PFSK-1 (cell line): ENCODE measurements at regions not wholly inside any gene's neighbourhood (a gene's known extent, or its start where the extent isn't known, plus 50 kb on each side); places are given as distances from the start of the nearest gene placed in this dataset.

Source experiments
- FOXP2 ChIP-seq: optimal IDR thresholded peaks from 2 replicates; pipeline ENCODE3; 2011; ENCODE audit warnings: borderline replicate concordance, control low read depth, inconsistent platforms; ENCODE audit not compliant: insufficient read depth; ENCODE audit errors: extremely low read length, extremely low read depth
- POLR2AphosphoS5 ChIP-seq: IDR thresholded peaks from 2 replicates; pipeline ENCODE4 v1.6.1; 2012; ENCODE audit warnings: low read depth, mild to moderate bottlenecking, control low read depth, low read length, moderate library complexity
- SIN3A ChIP-seq: IDR thresholded peaks from 2 replicates; pipeline ENCODE4 v1.6.1; 2012; ENCODE audit warnings: mild to moderate bottlenecking, low read length, moderate library complexity, borderline replicate concordance; ENCODE audit not compliant: insufficient read depth
- TAF1 ChIP-seq: IDR thresholded peaks from 2 replicates; pipeline ENCODE4 v1.6.1; 2012; ENCODE audit warnings: low read length, control low read depth, borderline replicate concordance; ENCODE audit not compliant: insufficient read depth
- TF ChIP-seq, protein P1 (sequence below), 2 experiments: IDR thresholded peaks; 2 replicates each; pipeline versions ENCODE4 v1.6.1 to v1.8.0; 2011 to 2012; ENCODE audit warnings: low read depth in 2 of 2, low read length in 2 of 2, control low read depth in 1 of 2, inconsistent platforms in 1 of 2, mild to moderate bottlenecking in 1 of 2, moderate library complexity in 1 of 2; ENCODE audit not compliant: insufficient read depth in 1 of 2

GRCh38 chr3:176692966-176693785 is 504.1 kb downstream of the TBL1XR1 start:
- TF ChIP-seq FOXP2 (no peak), SIN3A (no peak), POLR2AphosphoS5 (no peak), TAF1 (no peak)
- TF ChIP-seq, protein P1, sequence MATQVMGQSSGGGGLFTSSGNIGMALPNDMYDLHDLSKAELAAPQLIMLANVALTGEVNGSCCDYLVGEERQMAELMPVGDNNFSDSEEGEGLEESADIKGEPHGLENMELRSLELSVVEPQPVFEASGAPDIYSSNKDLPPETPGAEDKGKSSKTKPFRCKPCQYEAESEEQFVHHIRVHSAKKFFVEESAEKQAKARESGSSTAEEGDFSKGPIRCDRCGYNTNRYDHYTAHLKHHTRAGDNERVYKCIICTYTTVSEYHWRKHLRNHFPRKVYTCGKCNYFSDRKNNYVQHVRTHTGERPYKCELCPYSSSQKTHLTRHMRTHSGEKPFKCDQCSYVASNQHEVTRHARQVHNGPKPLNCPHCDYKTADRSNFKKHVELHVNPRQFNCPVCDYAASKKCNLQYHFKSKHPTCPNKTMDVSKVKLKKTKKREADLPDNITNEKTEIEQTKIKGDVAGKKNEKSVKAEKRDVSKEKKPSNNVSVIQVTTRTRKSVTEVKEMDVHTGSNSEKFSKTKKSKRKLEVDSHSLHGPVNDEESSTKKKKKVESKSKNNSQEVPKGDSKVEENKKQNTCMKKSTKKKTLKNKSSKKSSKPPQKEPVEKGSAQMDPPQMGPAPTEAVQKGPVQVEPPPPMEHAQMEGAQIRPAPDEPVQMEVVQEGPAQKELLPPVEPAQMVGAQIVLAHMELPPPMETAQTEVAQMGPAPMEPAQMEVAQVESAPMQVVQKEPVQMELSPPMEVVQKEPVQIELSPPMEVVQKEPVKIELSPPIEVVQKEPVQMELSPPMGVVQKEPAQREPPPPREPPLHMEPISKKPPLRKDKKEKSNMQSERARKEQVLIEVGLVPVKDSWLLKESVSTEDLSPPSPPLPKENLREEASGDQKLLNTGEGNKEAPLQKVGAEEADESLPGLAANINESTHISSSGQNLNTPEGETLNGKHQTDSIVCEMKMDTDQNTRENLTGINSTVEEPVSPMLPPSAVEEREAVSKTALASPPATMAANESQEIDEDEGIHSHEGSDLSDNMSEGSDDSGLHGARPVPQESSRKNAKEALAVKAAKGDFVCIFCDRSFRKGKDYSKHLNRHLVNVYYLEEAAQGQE (IDR thresholded peaks at IDR 0.05; ENCODE audit: insufficient read depth in 1 of 2, low read depth in 2 of 2, low read length in 2 of 2) = no peak

GRCh38 chr3:176692199-176692965 is 504.9 kb downstream of the TBL1XR1 start:
- TF ChIP-seq SIN3A (no peak), TAF1 (no peak), FOXP2 (no peak), POLR2AphosphoS5 (no peak)
- TF ChIP-seq, protein P1 (IDR thresholded peaks at IDR 0.05; ENCODE audit: insufficient read depth in 1 of 2, low read depth in 2 of 2, low read length in 2 of 2) = no peak

DNA sequence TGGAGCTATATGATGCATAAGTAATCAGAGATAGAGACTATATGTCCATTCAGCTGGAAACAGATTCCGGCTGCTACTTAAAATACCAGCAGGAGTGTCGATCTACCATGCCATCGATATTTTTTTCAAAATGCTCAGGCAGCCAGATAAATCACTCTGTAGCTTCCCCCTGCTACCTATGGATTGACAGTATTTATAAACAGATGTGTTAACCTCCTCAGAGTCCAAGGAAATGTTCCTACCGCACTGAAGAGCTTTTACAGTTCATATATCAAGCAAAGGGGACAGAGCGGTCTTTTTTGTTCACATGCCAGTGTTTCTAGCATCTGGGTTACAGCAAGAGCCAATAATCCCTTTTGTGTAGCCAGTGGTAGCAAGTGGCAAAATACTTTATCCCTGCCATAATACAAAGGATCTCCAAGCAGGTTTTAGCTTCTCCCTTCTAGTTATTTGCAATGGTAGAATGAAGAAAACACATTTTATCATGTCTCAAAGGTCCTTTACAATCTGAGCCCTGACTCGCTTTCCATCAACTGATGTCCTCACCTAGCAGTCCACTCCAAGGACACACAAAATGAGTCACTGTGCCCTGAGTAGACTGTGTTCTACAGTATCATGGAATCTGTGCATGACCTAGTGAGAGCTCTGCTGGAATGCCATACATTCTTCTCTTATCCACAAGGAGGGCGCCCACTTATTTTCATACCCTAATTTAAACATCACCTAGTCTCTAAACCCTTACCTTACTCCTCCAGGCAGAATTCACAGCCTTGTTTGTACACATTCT is 507.0 kb downstream of the TBL1XR1 start:
- no peak for TF ChIP-seq POLR2AphosphoS5
- no peak for TF ChIP-seq TAF1
- no peak for TF ChIP-seq SIN3A
- TF ChIP-seq, protein P1 (IDR thresholded peaks at IDR 0.05; ENCODE audit: insufficient read depth in 1 of 2, low read depth in 2 of 2, low read length in 2 of 2) = no peak
- TF ChIP-seq FOXP2 = no peak

GRCh38 chr3:176687754-176688153 is 509.5 kb downstream of the TBL1XR1 start:
- TF ChIP-seq SIN3A = no peak
- TF ChIP-seq POLR2AphosphoS5 = no peak
- no peak for TF ChIP-seq TAF1
- TF ChIP-seq, protein P1 (IDR thresholded peaks at IDR 0.05; ENCODE audit: insufficient read depth in 1 of 2, low read depth in 2 of 2, low read length in 2 of 2) = no peak
- no peak for TF ChIP-seq FOXP2
